ENCODE measurements at regions not wholly inside any gene's neighbourhood (a gene's known extent, or its start where the extent isn't known, plus 50 kb on each side); places are given as distances from the start of the nearest gene placed in this dataset.

DNA sequence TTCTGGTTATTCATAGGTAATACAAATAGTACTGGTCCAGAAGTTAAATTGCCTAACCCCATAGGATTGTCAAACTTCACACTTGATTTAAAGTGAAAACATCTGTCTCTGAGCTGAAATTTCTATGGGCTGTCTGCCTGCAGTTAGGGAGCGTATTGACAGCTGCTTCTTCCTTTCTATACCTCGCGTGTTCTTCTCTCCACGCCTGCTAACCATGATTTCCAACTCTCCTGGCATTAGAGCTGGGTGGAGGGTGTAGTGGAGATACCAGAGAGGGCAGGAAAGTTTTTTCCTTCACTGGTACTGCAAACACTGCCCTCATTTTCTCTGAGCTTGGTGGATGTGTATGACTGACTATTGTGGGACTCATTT is 429.0 kb upstream of the FBXO33 start:
- DNase-seq (ENCODE audit: low read depth) = no peak

DNA sequence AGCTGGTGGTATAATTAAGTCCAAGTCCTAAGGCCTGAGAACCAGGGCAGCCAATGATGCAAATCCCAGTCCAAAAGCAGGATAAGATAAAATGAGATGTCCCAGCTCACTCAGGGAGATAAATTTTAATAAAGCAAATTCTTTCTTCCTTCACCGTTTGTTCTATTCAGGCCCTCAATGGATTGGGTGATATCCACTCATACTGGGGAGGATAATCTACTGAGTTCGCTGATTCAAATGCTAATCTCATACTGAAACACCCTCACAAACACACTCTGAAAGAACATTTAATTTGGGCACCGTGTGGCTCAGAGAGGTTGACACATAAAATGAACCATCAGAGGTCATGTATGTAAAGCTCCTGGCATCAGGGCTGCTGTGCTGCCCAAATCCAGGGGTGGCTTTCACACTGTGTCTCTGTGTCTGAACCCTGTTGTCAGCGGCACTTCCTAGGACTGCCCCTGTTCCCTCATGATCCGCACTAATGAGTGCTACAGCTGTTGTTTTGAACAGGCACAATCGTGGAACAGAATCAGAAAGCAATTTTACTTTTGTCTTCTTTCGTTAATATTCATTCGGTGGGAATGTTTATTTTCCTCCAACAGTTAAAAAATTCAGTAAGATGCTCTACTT is 428.5 kb upstream of the FBXO33 start:
- DNase-seq (ENCODE audit: low read depth) = no peak

DNA sequence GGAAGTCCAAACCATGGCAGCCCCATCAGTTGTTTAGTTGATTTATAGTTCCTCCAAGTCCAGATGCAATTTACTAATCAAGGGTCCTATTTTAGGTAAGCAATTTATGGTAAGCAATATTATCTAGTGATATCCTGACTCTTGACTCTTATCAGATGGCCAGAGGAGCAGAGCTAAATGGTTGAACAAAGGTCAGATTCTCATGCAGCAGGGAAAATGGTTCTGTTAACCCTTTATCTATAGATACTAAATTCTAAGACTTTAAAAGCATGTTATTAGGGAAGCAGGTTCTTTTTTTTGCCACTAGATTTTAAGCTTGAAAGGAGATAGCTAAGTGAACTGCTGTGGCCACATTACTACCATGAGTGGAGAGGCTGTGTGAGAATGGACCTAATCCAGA is 427.1 kb upstream of the FBXO33 start:
- no peak for DNase-seq (ENCODE audit: low read depth)

DNA sequence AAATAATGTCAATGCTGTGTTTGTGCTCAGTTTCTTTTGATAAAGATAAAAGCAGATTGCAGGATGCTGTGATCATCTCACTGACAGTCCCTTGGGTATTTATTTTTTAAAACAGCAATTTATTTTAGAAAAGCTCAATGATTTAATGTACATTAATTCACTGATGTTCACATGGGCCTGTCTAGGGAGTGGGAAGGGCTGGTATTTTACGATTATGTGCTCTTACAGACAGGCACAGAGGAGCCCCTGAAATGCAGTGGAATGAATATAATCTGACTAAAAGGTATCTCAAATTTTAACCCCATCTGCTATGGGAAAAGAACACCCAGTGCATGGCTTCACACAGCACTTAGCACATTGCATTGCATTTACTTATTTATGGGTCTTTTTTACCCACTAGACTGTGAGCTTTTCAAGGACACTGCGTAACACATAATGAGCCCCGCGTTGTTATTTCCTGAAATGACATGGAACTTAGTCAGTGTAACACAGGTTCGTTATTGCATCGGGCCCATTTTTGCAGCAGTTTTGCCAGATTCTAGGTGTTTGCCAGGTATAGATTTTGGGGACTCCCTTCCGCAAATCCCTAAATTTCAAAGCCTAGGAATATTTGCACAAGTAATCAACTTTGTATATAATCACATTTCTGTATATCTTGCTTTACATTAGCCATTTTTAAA is 425.3 kb upstream of the FBXO33 start:
- no peak for DNase-seq (ENCODE audit: low read depth)

DNA sequence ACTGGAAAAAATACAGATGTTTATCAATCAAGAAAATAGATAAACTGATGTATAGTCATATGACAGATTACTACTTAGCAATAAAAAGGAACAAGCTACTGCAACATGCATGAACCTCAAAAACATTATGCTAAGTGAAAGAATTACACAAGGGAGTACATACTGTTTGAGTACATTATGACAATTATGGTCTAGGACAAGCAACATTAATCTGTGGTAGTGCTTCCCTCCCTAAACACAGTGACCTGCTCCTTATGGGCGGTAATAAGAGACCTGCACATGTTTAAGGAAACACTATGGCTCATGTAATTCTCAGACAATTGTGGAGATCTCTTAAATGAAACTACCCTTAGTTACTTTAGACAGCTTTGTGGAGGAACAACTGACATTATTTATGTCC is 421.2 kb upstream of the FBXO33 start:
- DNase-seq (ENCODE audit: low read depth) = no peak

DNA sequence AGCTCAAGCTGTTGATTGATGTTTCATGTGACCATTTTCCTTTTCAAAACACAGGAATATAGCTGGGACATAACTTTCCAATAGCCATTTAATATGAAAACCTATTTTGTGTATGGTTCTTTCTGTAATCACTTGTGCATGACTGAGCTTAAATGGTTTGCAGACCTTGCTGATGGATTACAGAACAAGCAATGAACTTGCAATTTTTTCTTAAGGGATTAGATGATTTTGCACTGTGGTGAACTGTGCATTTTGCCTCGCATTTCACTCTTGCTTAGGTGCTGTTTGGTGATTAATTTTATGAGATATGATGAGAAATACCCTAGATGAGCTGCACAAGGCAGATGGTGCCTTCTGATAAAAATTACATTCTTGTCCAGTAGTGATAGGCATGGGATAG is 419.0 kb upstream of the FBXO33 start:
- no peak for DNase-seq (ENCODE audit: low read depth)

DNA sequence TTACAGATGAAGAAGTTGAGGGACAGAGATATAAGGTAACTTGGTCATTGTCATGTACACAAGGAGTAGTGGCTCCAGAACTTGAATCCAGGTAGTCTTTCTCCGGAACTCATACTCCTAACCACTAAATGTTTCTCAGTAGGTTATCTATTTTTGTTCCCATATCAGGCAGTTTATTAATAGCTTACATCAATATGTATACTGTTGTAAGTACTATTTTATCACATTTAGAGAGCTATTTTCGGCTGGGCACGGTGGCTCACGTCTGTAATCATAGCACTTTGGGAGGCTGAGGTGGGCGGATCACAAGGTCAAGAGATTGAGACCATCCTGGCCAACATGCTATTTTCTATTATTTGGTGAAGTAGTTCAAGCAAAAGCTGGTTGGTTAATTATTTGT is 415.6 kb upstream of the FBXO33 start:
- no peak for DNase-seq (ENCODE audit: low read depth)

DNA sequence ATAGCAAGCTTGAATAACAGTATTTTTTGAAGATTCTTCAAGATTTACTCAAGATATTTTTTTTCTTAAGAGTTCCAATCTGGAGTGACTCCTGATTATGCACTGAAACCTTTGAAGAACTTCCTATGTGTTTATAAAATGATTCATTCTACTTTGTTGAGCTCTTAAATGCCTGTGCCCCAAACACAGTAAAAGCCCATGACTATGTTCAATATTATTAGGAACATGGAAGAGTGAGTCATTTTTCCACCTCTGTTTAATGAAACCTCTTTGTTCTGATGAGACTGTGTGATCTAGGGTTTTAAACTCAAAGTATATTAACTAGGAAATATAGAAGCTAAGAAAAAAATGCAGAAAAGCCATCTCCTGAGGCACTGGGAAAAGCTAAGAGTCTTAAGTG is 415.0 kb upstream of the FBXO33 start:
- no peak for DNase-seq (ENCODE audit: low read depth)

DNA sequence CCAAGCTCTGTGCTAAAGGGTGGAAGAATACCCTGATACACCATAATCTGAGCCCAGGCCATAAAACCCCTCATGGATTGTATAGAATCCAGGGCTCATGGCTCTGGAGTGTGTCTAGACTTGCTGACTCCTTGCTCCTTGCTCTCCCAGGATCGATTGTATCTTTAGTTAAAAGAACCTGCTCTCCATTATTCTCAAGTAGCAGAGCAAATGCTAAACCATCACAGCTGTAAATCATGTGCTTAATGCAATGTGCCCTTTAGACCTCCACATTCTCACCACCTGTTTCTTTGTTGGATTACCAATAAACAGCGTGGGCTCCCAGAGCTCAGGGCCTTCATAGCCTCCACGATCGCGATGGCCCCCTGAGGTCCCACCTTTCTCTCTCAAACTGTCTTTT is 411.6 kb upstream of the FBXO33 start:
- DNase-seq (ENCODE audit: low read depth) = no peak

DNA sequence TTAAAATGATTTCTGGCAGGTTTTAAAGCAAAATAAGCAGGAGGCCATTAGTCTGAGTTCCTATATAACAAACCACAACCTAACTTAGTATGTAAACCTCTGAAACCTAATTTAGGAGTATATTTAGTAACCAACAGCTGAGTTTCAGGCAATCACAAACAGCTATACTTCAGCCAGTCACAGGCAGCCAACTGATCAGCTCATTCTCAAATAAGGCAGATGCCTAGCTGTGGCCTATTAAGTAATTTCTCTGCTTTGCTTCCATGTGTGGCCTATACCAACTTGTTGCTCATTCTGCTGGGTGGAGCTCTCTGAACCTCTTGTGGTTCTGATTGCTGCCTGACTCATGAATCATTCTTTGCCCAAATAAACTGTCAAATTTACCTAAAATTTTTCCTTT is 408.9 kb upstream of the FBXO33 start:
- DNase-seq (ENCODE audit: low read depth) = peak; percentile 8

DNA sequence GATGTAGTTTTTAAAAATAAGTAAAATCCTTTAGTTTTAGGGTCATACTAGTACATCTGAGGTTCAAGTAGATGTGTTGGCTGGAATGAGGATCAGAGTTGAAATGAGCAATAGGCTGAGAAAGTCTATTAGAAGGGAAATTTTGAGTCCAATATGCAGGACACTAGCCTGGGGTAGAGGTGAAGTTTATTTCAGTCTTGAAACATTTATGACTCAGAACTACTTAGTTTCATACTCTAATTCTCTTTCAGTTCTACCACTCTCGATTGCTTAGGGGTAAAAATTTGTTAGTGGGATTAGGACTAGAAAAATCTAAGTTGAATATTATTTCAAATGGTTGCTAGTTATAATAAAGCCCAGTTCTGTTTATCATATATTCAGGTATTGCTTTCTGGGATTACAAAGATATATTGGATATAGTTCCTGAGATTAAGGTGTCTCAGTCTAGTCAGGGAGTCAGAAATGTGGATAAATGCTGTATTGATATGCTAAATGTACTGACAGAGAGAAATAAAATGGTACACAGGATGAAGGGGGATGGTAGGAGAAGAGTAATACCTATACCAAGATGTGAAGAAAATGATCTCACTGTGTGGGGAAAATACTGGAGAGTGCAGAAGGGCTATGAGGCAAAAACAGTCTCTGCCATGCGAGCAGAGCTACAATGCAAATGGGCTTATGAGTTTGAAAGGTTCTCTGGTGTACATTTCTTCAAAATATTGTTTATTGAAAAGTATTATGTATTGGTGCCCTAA is 395.8 kb upstream of the FBXO33 start:
- no peak for DNase-seq (ENCODE audit: low read depth)

DNA sequence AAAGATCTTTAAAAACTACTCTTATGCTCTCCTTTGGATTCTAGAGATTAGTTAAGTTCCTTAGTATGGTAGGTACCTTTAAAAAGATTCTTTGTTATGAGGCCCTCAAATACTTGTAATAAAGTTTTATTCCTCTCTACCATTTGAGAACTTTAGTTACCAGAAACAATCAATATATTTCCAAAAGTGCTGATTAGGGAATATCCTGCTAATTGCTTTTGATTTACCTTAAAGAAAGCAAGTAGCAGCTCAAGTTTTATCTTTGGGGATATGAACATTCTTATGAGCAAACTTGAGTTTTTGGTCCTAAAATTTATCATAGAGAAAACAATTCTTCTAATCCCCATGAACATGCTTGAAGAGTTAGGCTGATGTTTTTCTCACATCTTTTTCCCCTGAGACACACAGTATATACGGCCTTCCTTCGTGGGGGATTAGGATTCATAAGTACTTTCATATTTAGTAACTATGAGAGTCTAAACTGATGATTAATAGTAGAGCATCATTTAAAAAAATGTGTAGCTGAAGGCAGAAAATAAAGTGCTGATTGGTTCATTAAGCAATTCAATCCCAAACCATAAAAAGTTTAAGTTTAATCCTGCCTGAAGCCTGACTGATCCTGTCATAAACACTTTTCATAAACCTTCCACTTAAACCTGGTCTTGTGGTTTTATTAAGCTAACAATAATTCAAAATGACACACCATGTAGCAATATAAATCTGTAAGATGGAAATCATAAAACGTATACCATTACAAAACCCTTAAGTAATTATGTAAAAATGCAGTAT is 380.5 kb upstream of the FBXO33 start:
- DNase-seq (ENCODE audit: low read depth) = no peak

DNA sequence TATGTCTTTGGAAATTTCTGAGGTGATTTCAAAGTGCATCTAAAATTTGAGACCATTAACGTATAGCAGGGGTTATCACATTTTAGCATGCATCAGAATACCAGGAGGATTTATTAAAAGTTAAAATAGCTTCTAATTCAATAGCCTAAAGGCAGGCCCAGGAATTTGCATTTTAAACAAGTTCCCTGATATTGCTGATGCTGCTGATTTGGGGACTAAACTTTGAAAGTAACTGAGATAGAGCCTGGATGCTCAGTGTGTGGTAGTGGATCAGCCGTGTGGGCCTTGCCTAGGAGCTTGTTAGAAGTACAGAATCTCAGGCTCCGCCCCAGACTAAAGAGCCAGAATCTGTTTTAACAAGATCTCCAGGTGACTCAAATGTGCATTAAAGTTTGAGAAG is 375.0 kb upstream of the FBXO33 start:
- no peak for DNase-seq (ENCODE audit: low read depth)

DNA sequence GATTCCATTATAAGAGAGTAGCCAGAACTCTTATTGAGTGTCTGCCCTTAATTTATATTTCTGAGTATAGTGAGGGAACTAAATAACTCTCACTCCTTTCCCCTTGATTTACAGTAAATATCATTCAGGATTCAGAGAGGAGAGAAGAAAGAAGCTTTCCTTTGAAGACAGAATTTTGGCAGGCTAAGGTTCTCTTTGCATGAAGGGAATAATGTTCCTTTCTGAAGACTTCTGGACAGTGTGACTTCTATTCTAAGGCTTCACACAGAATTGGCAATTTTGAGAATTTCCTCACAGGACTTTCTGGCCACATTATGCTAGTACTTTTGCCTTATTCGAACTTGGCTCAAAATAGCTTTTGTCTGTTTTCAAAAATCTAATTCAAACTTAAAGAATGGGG is 352.2 kb upstream of the FBXO33 start:
- DNase-seq (ENCODE audit: low read depth) = no peak

DNA sequence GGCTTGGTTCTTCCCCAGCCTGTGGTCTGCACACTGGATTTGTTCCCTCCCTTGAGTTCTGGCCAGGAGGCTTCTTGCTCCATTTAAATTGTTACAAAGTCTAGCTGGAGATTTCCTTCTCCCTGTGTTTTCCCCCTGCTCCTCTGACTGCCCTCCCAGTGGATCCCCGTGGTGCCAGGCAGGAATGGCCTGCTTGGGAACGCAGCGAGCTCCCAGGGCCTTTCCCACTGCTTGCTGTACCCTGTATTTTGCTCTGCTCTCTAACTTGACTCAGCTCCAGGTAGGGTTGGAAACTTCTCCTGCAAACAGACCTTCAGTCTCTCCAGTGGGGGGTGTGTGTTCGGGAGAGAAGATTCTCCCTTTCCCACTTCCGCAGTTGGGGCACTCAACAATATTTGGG is 349.2 kb upstream of the FBXO33 start:
- no peak for DNase-seq (ENCODE audit: low read depth)

DNA sequence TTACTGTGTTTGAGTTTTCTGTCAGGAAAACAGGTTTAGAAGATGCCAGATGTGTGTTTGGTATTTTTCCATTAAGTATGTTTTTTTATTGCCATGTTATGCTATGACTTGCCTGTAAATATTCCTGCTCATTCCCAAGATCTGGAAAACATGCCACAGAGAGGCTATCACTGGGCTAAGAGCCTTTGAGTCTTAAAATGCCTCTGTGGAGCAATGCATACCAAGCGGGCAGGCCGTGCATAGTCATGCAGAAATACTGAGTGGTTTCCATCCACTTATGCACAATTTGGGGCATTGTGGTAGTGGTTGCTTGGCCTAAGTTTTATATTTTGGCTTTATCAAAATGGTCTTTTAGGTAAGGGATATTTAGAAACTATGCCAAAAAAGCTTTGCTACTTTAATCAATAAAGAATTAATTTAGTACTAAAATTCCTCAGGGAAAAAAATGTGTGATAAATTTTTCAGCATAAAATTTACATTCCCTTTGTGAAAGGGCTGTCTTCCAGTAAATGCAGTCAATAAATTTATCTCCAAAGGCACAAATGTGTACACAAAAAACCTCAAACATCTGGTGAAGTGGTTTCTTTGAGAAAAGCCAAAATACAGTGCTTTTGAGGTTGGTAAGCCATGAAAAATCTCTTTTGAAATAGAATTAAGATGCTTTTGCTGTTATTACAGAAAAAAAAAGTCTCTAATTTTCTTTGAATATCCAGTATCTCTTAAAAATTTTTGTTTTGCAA is 341.3 kb upstream of the FBXO33 start:
- DNase-seq (ENCODE audit: low read depth) = no peak

DNA sequence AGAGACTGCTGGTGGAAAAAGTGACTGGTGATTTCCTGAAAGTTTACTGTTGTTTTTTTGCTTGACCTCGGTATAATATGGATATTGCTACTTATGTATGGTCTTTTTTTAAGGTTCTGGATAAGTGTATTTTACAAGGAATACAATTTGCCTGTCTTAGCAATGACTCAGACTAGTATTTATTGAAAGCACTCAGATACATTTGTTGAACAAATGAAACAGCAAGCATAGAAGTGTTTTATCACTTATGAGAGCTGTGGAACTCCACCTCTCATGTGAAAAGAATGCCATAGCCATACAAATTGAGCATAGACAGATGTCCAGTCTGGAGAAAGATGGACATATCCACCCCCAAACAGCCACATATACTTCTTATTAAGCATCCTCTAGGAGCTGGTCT is 340.4 kb upstream of the FBXO33 start:
- no peak for DNase-seq (ENCODE audit: low read depth)

DNA sequence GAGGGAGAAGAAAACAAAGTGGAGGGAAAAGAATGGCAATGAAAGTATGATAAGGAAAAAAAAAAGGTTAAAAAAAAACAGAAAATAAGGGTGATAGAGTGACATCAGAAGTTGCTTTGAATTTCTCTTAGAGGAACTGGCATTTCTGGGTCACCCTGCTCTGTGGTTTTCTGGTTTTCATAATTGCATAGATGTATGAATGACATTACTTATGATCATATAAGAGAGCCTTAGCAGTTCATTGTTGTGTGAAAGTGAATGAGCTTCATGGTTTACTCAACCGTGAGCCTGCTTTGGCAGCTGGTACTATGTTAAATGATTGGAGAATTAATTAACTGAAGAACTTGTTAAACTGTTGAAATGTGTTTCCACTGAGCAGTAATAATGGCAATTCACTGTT is 336.4 kb upstream of the FBXO33 start:
- DNase-seq (ENCODE audit: low read depth) = no peak

DNA sequence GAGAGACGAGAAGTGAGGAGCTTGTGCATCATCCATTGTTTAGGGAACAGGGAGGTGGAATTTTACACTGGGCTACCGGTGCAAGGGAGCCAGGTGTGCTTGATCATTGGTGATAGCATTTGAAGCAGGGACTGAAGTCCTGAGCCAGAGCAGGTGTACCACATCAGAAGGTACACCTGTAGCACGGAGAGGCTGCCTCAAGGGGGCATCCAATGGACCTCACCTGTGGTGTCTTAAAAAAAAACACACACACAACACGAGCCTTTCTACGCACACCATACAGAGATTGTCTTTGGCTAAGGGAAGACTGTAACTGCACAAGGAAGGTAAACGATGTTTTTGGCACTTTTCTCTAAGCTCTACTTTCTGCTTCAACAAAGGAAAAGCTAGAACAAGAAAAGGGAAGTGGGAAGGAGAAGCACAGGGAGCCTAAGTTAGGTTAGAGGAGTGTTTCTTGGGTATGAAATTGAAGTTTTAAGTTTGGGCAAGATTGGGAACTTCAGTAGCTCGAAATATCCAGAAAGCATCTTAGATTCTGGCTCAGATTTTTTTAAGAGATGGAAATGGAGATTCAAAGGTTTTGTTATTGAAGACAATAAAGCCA is 334.3 kb upstream of the FBXO33 start:
- no peak for DNase-seq (ENCODE audit: low read depth)

DNA sequence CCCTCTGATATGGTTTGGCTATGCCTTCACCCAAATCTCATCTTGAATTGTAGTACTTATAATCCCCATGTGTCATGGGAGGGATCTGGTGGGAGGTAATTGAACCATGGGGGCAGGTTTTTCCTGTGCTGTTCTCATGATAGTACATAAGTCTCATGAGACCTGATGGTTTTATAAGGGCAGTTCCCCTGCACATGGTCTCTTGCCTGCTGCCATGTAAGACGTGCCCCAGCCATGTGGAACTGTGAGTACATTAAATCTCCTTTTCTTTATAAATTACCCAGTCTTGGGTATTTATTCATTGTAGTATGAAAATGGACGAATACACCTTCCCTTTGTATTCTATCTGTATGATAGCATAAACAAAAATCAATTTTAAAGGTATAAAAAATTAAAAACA is 333.4 kb upstream of the FBXO33 start:
- DNase-seq (ENCODE audit: low read depth) = no peak

DNA sequence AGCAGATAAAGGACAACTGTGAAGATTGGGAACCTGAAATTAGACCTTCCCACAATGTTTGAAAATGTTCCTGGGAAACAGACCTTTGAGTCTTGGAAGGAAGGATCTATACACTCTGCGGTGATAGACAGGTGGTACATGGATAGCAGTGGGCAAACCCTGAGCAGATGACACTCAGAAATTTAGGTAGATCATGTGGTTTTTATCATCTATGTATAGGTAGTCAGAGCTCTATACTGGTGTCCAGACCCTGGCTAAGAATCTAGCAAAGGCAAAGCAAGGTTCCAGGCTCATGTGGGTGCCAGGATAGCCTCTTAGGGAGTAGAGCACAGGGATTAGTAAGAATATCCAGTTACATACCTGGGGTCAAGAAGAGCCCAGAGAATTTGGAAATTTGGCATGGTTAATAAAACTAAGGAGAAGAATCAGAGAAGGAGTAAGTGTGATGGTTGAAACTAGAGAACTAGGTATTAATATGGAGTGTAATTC is 331.2 kb upstream of the FBXO33 start:
- no peak for DNase-seq (ENCODE audit: low read depth)

All from HS-5 (cell line).